ENCODE measurements at regions not wholly inside any gene's neighbourhood (a gene's known extent, or its start where the extent isn't known, plus 50 kb on each side); places are given as distances from the start of the nearest gene placed in this dataset.
A peak's percentile ranks its signal among the peaks of the same experiment; 100 is the strongest.
"Not testable (repeated sequence)": the region's sequence is repeated elsewhere in the genome, so short reads cannot be mapped to it uniquely, and the experiment has no call there.

GRCh38 chr2:240191001-240191400 lies 50.5 kb upstream of the OTOS start:
- no peak for DNase-seq (ENCODE audit: low spot score)

- no peak for DNase-seq (ENCODE audit: low spot score)
Observed at GRCh38 chr2:240192661-240193060, 52.2 kb upstream of the OTOS start.

- not testable (repeated sequence) for DNase-seq (ENCODE audit: low spot score)
Observed at GRCh38 chr2:240194341-240194762, 53.9 kb upstream of the OTOS start.

GRCh38 chr2:240195316-240195861 lies 54.9 kb upstream of the OTOS start:
- no peak for DNase-seq (ENCODE audit: low spot score)

- DNase-seq (ENCODE audit: low spot score): no peak
Observed at GRCh38 chr2:240196716-240197461, 56.4 kb upstream of the OTOS start.

- no peak for DNase-seq (ENCODE audit: low spot score)
Observed at GRCh38 chr2:240197462-240198139, 57.1 kb upstream of the OTOS start.

- DNase-seq (ENCODE audit: low spot score): no peak
Observed at GRCh38 chr2:240198226-240198625, 57.8 kb upstream of the OTOS start.

GRCh38 chr2:240199133-240199870 lies 58.8 kb upstream of the OTOS start:
- DNase-seq (ENCODE audit: low spot score): no peak

GRCh38 chr2:240200230-240201051 lies 60.0 kb upstream of the OTOS start:
- DNase-seq (ENCODE audit: low spot score): no peak

GRCh38 chr2:240201866-240202265 lies 61.4 kb upstream of the OTOS start:
- peak; percentile 50 for DNase-seq (ENCODE audit: low spot score)

- DNase-seq (ENCODE audit: low spot score): no peak
Observed at GRCh38 chr2:240202586-240202985, 62.1 kb upstream of the OTOS start.

- no peak for DNase-seq (ENCODE audit: low spot score)
Observed at GRCh38 chr2:240203031-240203787, 62.8 kb upstream of the OTOS start.

GRCh38 chr2:240203788-240204270 lies 63.4 kb upstream of the OTOS start:
- no peak for DNase-seq (ENCODE audit: low spot score)

- no peak for DNase-seq (ENCODE audit: low spot score)
Observed at GRCh38 chr2:240204431-240205276, 64.2 kb upstream of the OTOS start.

GRCh38 chr2:240205348-240205747 lies 64.9 kb upstream of the OTOS start:
- DNase-seq (ENCODE audit: low spot score): no peak

- no peak for DNase-seq (ENCODE audit: low spot score)
Observed at GRCh38 chr2:240205772-240206171, 65.3 kb upstream of the OTOS start.

GRCh38 chr2:240206630-240207029 lies 66.2 kb upstream of the OTOS start:
- no peak for DNase-seq (ENCODE audit: low spot score)

GRCh38 chr2:240207661-240208060 lies 67.2 kb upstream of the OTOS start:
- DNase-seq (ENCODE audit: low spot score): no peak

- no peak for DNase-seq (ENCODE audit: low spot score)
Observed at GRCh38 chr2:240208096-240208495, 67.6 kb upstream of the OTOS start.
